Esophagus (tissue), 2 donors: ENCODE measurements at regions not wholly inside any gene's neighbourhood (a gene's known extent, or its start where the extent isn't known, plus 50 kb on each side); places are given as distances from the start of the nearest gene placed in this dataset.

Experiments used
- H3K27ac ChIP-seq, 2 donors: one replicate each; pipeline ENCODE4 v1.5.1; 2013; ENCODE audit warnings: low read depth in 2 of 2, mild to moderate bottlenecking in 2 of 2, inconsistent platforms in 1 of 2, low read length in 1 of 2, moderate library complexity in 1 of 2
- H3K27me3 ChIP-seq, 2 donors: one replicate each; pipeline ENCODE4 v1.6.1; 2013; ENCODE audit warnings: low read length in 2 of 2, control low read depth in 1 of 2, mild to moderate bottlenecking in 1 of 2; ENCODE audit not compliant: insufficient read depth in 2 of 2, control insufficient read depth in 1 of 2
- H3K36me3 ChIP-seq, 2 donors: one replicate each; pipeline ENCODE4 v1.6.1; 2013; ENCODE audit warnings: low read length in 1 of 2; ENCODE audit not compliant: control insufficient read depth in 2 of 2, insufficient read depth in 2 of 2
- H3K4me1 ChIP-seq, 2 donors: one replicate each; pipeline ENCODE4 v1.6.1; 2013; ENCODE audit warnings: low read length in 1 of 2; ENCODE audit not compliant: control insufficient read depth in 2 of 2, insufficient read depth in 2 of 2
- H3K4me3 ChIP-seq, 2 donors: one replicate each; pipeline ENCODE4 v1.5.1; 2013; ENCODE audit warnings: low read length in 2 of 2, mild to moderate bottlenecking in 2 of 2, low read depth in 1 of 2, moderate library complexity in 1 of 2
- H3K9me3 ChIP-seq, 2 donors: one replicate each; pipeline ENCODE4 v1.6.1; 2013; ENCODE audit warnings: mild to moderate bottlenecking in 2 of 2, low read depth in 1 of 2, low read length in 1 of 2, moderate library complexity in 1 of 2; ENCODE audit not compliant: control insufficient read depth in 2 of 2, insufficient read depth in 1 of 2
- WGBS, 2 donors: extraction: QIAGEN DNeasy Blood & Tissue Kit; methylation state at CpG; one replicate each; pipeline ENCODE4 v1.1.7; 2013; 5-methylcytosine and 5-hydroxymethylcytosine counted together
- donor health status: healthy with polysubstance abuse.
- donor health status: Bipolar disorder and iron deficiency.

GRCh38 chr19:34844277-34844676 lies 71.3 kb upstream of the ZNF599 start:
- Histone ChIP-seq H3K27me3 (no peaks in the 10 kb centered on the region), H3K4me1 (no peaks in the 10 kb centered on the region), H3K36me3 (no peaks in the 10 kb centered on the region), H3K9me3 (no peaks in the 10 kb centered on the region), H3K4me3 (no peak overlapping the region), H3K27ac (no peak overlapping the region)
- 72 to 81% methylated on average over 5 of the region's 5 CpGs for WGBS, 2 donors

GRCh38 chr19:34841780-34842179 lies 68.8 kb upstream of the ZNF599 start:
- H3K4me3 ChIP-seq: no peak overlapping the region
- H3K4me1 ChIP-seq: peaks cover 0 to 5% of the 10 kb centered on the region in 2 donors
- H3K9me3 ChIP-seq: peaks cover 0 to 2% of the 10 kb centered on the region in 2 donors
- no peak overlapping the region for H3K27ac ChIP-seq
- WGBS, 2 donors: 83 to 86% methylated on average over 10 of the region's 10 CpGs
- no peaks in the 10 kb centered on the region for H3K36me3 ChIP-seq
- H3K27me3 ChIP-seq: no peaks in the 10 kb centered on the region

GRCh38 chr19:34838753-34839431 lies 65.9 kb upstream of the ZNF599 start:
- Histone ChIP-seq H3K9me3 (peaks cover 0 to 2% of the 10 kb centered on the region in 2 donors), H3K27ac (peak overlapping the region in 1 of 2 donors; percentile 4), H3K27me3 (no peaks in the 10 kb centered on the region), H3K4me1 (peaks cover 0 to 5% of the 10 kb centered on the region in 2 donors), H3K4me3 (no peak overlapping the region), H3K36me3 (no peaks in the 10 kb centered on the region)
- WGBS, 2 donors: 19 to 21% methylated on average over 43 of the region's 43 CpGs

GRCh38 chr19:34838248-34838647 lies 65.2 kb upstream of the ZNF599 start:
- Histone ChIP-seq H3K36me3 (no peaks in the 10 kb centered on the region), H3K27me3 (no peaks in the 10 kb centered on the region), H3K4me1 (peaks cover 0 to 5% of the 10 kb centered on the region in 2 donors), H3K4me3 (no peak overlapping the region), H3K9me3 (peaks cover 0 to 2% of the 10 kb centered on the region in 2 donors), H3K27ac (peak overlapping the region in 1 of 2 donors; percentile 4)
- 67 to 69% methylated on average over 6 of the region's 6 CpGs for WGBS, 2 donors

GRCh38 chr19:34837262-34837661 lies 64.2 kb upstream of the ZNF599 start:
- H3K27ac ChIP-seq: no peak overlapping the region
- no peaks in the 10 kb centered on the region for H3K27me3 ChIP-seq
- peaks cover 2 to 5% of the 10 kb centered on the region in 2 donors for H3K9me3 ChIP-seq
- H3K4me1 ChIP-seq: peaks cover 0 to 5% of the 10 kb centered on the region in 2 donors
- H3K36me3 ChIP-seq: no peaks in the 10 kb centered on the region
- 5 to 29% methylated on average over 1 of the region's 1 CpG for WGBS, 2 donors
- H3K4me3 ChIP-seq: no peak overlapping the region

- no peak overlapping the region for H3K27ac ChIP-seq
- WGBS, 2 donors: 81 to 89% methylated on average over 7 of the region's 7 CpGs
- no peak overlapping the region for H3K4me3 ChIP-seq
- H3K27me3 ChIP-seq: no peaks in the 10 kb centered on the region
- no peaks in the 10 kb centered on the region for H3K36me3 ChIP-seq
- peaks cover 0 to 5% of the 10 kb centered on the region in 2 donors for H3K4me1 ChIP-seq
- H3K9me3 ChIP-seq: peaks cover 2 to 5% of the 10 kb centered on the region in 2 donors
Observed at GRCh38 chr19:34835631-34836351, 62.8 kb upstream of the ZNF599 start.

- 76 to 87% methylated on average over 7 of the region's 7 CpGs for WGBS, 2 donors
Observed at GRCh38 chr19:34834472-34835061, 61.6 kb upstream of the ZNF599 start.

GRCh38 chr19:34832581-34833112 lies 59.6 kb upstream of the ZNF599 start:
- WGBS, 2 donors: 78 to 85% methylated on average over 37 of the region's 37 CpGs
- no peak overlapping the region for H3K4me3 ChIP-seq
- no peaks in the 10 kb centered on the region for H3K27me3 ChIP-seq
- H3K36me3 ChIP-seq: no peaks in the 10 kb centered on the region
- H3K9me3 ChIP-seq: peaks cover 0 to 5% of the 10 kb centered on the region in 2 donors
- H3K4me1 ChIP-seq: no peaks in the 10 kb centered on the region
- H3K27ac ChIP-seq: no peak overlapping the region

More at GRCh38 chr19:34834472-34835061, 61.6 kb upstream of the ZNF599 start:
- no peaks in the 10 kb centered on the region for H3K36me3 ChIP-seq
- H3K9me3 ChIP-seq: peaks cover 2 to 5% of the 10 kb centered on the region in 2 donors
- H3K27me3 ChIP-seq: no peaks in the 10 kb centered on the region
- no peak overlapping the region for H3K27ac ChIP-seq
- no peak overlapping the region for H3K4me3 ChIP-seq
- peaks cover 0 to 5% of the 10 kb centered on the region in 2 donors for H3K4me1 ChIP-seq

- Histone ChIP-seq H3K36me3 (no peaks in the 10 kb centered on the region), H3K9me3 (peaks cover 0 to 5% of the 10 kb centered on the region in 2 donors), H3K4me1 (no peaks in the 10 kb centered on the region), H3K27ac (no peak overlapping the region), H3K27me3 (no peaks in the 10 kb centered on the region), H3K4me3 (no peak overlapping the region)
- 79 to 88% methylated on average over 5 of the region's 5 CpGs for WGBS, 2 donors
Observed at GRCh38 chr19:34831714-34832113, 58.7 kb upstream of the ZNF599 start.
